Germinal center (tissue), 1 donor: ENCODE measurements at regions not wholly inside any gene's neighbourhood (a gene's known extent, or its start where the extent isn't known, plus 50 kb on each side); places are given as distances from the start of the nearest gene placed in this dataset.
"Not testable (repeated sequence)": the region's sequence is repeated elsewhere in the genome, so short reads cannot be mapped to it uniquely, and the experiment has no call there.

Experiments used
- DNase-seq: peaks from one replicate; pipeline ENCODE4 v3.0.0; 2012; ENCODE audit warnings: mixed read lengths, low spot score

GRCh38 chr14:85895603-85896002, 365.7 kb downstream of the FLRT2 start:
- no peak for DNase-seq

GRCh38 chr14:85892251-85892650, 362.3 kb downstream of the FLRT2 start:
- DNase-seq: no peak

DNA sequence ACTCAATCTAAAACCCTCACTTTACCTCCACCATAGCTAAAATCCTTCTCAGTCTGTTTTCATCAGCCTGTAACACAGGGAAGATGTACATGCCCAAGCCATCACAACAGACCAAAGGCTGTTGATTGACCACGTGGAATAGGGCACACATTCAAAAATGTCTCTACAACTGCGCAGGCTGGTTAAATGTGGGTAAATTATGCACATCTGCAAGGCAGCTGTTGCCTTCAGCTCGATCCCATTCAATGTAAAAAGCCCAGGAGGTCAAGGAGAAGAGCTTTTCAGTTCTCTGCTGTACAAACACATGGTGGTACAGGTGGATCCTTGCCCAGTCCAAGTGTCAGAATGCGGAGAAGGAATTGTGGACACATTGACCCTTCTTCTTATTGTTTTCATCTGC, 354.0 kb downstream of the FLRT2 start:
- no peak for DNase-seq

GRCh38 chr14:85883101-85883500, 353.2 kb downstream of the FLRT2 start:
- no peak for DNase-seq

DNA sequence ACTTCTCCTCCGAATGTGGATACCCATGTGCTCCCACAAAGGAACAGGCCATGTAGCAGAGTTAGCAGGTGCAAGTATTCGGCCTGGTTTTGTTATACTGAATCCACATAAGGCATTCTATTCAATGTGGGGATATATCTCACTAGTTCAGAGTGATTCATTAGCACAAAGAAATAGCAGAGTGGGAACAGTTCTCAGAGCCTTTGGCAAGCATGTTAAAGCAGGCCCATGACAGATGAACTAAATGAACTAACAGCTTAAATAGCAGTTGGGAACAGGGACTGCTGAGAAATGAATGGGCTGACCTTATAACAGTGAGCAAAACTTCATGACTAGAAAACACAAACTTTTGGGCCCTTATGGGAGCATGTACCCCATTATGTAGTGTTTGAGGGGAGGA, 352.0 kb downstream of the FLRT2 start:
- DNase-seq: no peak

DNA sequence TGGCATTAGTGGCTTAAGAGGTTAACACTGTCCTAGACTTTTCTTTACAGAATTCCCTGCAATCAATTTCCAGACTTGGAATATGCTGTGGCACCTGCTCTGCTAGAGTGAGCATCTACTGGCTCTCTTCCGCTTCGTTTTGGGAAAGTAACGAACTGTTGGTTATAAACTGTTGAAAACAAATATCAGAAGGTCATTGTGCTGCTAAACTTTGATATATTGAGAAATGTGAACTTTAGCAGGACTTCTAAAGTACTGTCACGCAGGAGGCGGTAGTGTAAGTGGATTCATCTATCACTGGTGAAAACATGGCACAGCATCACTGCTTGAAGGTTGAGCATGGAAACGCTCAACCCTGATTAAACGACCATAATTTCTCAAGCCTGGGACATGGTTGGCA, 348.9 kb downstream of the FLRT2 start:
- DNase-seq: no peak

GRCh38 chr14:85873006-85873405, 343.1 kb downstream of the FLRT2 start:
- DNase-seq: no peak

GRCh38 chr14:85867450-85867849, 337.5 kb downstream of the FLRT2 start:
- no peak for DNase-seq

DNA sequence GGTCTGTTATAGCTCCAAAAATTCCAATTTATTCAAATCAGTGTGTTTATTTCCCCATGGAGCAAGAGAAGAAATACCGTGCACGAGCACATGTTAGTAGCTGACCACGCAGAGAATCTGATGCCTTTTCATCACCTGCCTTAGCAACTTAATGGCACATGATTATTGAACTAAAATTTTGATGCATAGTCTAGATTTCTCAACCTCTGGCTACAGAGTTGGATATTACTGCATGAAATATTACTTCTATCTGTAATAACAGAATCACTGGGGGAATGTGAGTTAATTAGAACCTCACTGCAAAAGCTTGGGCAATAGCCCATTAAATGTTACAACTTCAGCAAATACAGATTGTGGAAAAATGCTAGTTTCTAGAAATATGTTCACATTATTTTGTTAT, 335.8 kb downstream of the FLRT2 start:
- no peak for DNase-seq

- DNase-seq: no peak
Observed at GRCh38 chr14:85858634-85859033, 328.7 kb downstream of the FLRT2 start.

DNA sequence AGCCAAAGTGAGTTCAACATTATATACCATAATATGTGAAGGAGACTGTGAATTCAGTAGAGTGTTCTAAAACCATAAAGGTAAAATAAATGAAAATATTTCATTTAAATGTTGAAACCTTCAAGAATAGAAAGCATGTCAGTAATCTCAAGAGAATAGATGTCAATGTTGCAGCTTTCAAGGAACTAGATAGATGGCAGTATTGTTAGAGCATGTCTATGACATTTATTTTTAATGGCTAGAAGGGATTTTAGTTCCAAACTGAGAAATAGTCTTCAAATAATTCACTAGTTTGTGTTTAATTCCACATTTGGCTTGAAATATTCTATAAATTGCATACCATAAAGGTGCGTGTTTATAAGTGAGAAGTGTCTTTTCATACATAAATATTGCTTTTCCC, 326.5 kb downstream of the FLRT2 start:
- DNase-seq: no peak

DNA sequence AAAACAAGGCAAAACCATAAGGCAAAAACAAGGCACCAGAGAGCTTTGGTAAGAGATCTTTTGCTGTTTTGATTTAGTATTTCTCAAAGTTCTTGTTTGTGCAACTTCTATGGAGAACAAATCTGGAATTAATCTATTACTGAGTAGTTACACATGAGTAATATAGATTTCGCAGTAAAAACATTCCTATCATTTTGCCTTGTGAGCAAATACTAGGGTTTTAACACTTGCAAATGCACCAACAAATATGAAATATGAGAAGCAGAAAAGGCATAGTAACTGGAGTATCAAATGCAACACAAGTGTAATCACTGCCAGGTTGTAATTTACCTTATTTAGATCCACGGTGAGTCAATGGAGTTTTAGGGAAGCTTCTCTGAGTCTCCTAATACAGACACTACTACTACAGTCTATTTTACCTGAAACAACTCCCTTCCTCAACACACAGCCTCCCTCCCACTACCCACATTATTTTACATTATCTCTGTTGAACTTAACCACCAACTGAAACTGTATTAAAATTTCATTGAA, 324.1 kb downstream of the FLRT2 start:
- no peak for DNase-seq

- DNase-seq: no peak
Observed at GRCh38 chr14:85852906-85853305, 323.0 kb downstream of the FLRT2 start.

GRCh38 chr14:85852123-85852522, 322.2 kb downstream of the FLRT2 start:
- not testable (repeated sequence) for DNase-seq

DNA sequence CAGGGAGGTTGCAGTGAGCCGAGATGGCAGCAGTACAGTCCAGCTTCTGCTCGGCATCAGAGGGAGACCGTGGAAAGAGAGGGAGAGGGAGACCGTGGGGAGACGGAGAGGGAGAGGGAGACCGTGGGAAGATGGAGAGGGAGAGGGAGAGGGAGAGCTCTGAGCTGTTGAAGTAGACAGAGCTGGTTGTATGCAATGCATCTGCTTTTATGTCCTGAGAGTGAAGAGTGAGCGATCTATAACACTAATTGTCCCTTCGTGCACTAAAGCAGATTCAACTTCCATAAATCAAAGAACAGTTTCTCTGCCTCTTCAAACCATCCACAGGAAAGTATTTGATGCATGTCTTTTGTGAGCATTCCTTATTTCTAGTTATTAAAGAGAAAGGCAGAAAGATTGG, 300.6 kb downstream of the FLRT2 start:
- DNase-seq: not testable (repeated sequence)

DNA sequence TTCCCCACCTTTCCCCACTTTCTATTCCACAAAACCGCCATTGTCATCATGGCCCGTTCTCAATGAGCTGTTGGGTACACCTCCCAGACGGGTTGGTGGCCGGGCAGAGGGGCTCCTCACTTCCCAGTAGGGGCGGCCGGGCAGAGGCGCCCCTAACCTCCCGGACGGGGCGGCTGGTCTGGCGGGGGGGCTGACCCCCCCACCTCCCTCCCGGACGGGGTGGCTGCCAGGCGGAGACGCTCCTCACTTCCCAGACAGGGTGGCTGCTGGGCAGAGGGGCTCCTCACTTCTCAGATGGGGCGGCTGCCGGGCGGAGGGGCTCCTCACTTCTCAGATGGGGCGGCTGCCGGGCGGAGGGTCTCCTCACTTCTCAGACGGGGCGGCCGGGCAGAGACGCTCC, 299.7 kb downstream of the FLRT2 start:
- not testable (repeated sequence) for DNase-seq

GRCh38 chr14:85824526-85824925, 294.6 kb downstream of the FLRT2 start:
- DNase-seq: no peak

GRCh38 chr14:85822236-85822635, 292.3 kb downstream of the FLRT2 start:
- DNase-seq: no peak

GRCh38 chr14:85817430-85817829, 287.5 kb downstream of the FLRT2 start:
- no peak for DNase-seq

DNA sequence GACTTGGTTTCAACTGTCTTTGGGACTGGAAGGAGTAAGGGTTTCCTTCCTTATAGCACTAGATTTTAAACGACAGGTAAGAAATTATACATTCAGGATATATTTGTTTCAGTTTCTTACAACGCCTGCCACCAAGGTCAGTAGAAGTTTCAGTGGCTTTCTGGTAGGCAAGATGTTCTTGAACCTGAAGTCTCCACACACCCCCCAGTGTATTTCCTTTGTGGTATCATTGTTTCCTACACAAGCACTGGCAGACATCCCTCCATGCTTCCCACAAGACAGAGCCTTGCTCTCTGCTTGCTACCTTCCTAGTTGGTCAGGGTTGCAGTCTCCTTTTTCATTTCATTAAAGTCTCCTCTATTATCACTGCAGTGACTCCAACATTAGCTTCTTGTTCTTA, 283.1 kb downstream of the FLRT2 start:
- no peak for DNase-seq

- DNase-seq: no peak
Observed at GRCh38 chr14:85811340-85811739, 281.4 kb downstream of the FLRT2 start.

- no peak for DNase-seq
Observed at GRCh38 chr14:85799668-85800067, 269.7 kb downstream of the FLRT2 start.

DNA sequence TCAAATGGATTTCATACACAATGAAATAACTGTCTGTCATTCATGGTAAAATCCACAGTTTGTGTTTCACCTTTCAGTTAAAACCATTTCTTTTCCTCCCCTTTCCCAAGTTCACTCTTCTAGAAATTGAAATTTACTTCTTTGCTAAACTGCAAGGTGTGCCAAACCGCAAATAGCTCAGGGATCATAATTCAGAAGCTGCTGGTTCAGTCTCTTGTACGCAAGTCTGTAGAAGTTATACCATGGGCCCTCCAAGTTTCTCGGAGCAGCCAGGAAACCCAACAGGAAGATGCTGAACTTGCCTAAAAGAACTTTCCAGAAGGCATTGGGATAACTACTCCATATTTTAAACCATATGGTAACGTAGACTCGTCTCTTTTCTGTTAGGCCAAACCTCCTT, 268.9 kb downstream of the FLRT2 start:
- no peak for DNase-seq

DNA sequence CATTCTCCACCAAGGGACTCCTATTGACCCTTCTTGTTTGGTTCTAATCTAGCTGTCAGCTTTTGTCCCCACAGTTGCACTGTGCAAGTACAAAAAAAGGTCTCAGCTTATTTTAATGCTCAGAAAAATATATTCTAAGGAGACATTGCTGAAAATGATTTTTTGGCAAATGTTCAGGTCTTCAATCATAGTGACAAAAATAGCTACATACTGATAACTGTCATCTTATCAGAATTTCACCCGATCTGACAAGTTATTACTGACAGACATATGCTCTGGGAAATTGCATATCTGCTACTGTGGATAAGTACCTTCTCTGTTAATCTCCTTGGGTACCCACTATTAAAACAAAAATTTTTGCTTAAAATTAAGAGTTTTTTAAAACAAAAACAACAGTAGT, 263.6 kb downstream of the FLRT2 start:
- no peak for DNase-seq

GRCh38 chr14:85789506-85789905, 259.6 kb downstream of the FLRT2 start:
- DNase-seq: no peak
